Heart right ventricle (tissue), 16 donors: ENCODE measurements at regions not wholly inside any gene's neighbourhood (a gene's known extent, or its start where the extent isn't known, plus 50 kb on each side); places are given as distances from the start of the nearest gene placed in this dataset.

ENCODE experiments used
- ATAC-seq, 8 donors: fragments of 200-7000 bp; cut with Tn5 transposase; one replicate each; pipeline ENCODE4 v1.9.1; 2020; ENCODE audit warnings: mild to moderate bottlenecking in 8 of 8, moderate library complexity in 8 of 8, moderate number of reproducible peaks in 1 of 8
- DNase-seq, 2 donors: peaks; one replicate each; pipeline ENCODE4 v3.0.0-alpha.2; 2020
- H3K27ac ChIP-seq, 10 donors: fragments of 200-600 bp; sonication (generic) in 2 of 10; one replicate each; pipeline versions ENCODE4 v1.5.0 to v1.8.0; 2020 to 2022; ENCODE audit warnings: mild to moderate bottlenecking in 3 of 10
- H3K27me3 ChIP-seq, 7 donors: fragments of 200-600 bp; one replicate each; pipeline ENCODE4 v1.8.0; 2021 to 2022; ENCODE audit warnings: mild to moderate bottlenecking in 2 of 7
- H3K36me3 ChIP-seq, 9 donors: fragments of 200-600 bp; sonication (generic) in 1 of 9; one replicate each; pipeline versions ENCODE4 v1.5.0 to v1.8.0; 2020 to 2022; ENCODE audit warnings: mild to moderate bottlenecking in 2 of 9
- H3K4me1 ChIP-seq, 9 donors: fragments of 200-600 bp; sonication (generic) in 1 of 9; one replicate each; pipeline versions ENCODE4 v1.5.0 to v1.8.0; 2020 to 2022; ENCODE audit warnings: mild to moderate bottlenecking in 4 of 9
- H3K4me3 ChIP-seq, 10 donors: fragments of 200-600 bp; sonication (generic) in 2 of 10; one replicate each; pipeline versions ENCODE4 v1.5.0 to v1.8.0; 2020 to 2022; ENCODE audit warnings: mild to moderate bottlenecking in 7 of 10, moderate library complexity in 2 of 10
- H3K9me3 ChIP-seq, 11 donors: fragments of 200-600 bp in 10 of 11; sonication (generic) in 2 of 11; one replicate each; pipeline versions ENCODE4 v1.5.0 to v1.8.0; 2013 to 2022; ENCODE audit warnings: mild to moderate bottlenecking in 2 of 11, control low read depth in 1 of 11, moderate library complexity in 1 of 11
- CTCF ChIP-seq, 9 donors: fragments of 200-600 bp; sonication (generic) in 2 of 9; IDR thresholded peaks; one replicate each; pipeline versions ENCODE4 v1.5.0 to v1.8.0; 2021 to 2022; ENCODE audit warnings: antibody characterized with exemption in 9 of 9, mild to moderate bottlenecking in 5 of 9, moderate library complexity in 1 of 9
- WGBS, 2 donors: extraction: QIAGEN DNeasy Blood & Tissue Kit; methylation state at CpG; one replicate each; pipeline ENCODE4 v1.1.7; 2013; ENCODE audit warnings: inconsistent platforms in 1 of 2; 5-methylcytosine and 5-hydroxymethylcytosine counted together
- intact Hi-C, 10 donors: fragments of 100-400 bp; cut with DNase I; formaldehyde crosslinking; loops; one replicate each; pipeline versions ENCODE4 v1.11.1 to v1.14.2; 2022
- donor health status: Arrhythmogenic right ventricular cardiomyopathy.
- donor health status: ischemic (EF 13 %, LVEDD 7.1; RV severe dilation, severe dysfunction).
- donor health status: healthy with polysubstance abuse.
- donor health status: DM: no; HTN: yes; CAD: no.
- donor health status: DM: no; HTN: no; CAD: no.
- donor health status: ischemic (EF 25% LVEDD 6.9; RV normal size, moderate dysfunction).
- donor health status: ischemic (EF 25% LVEDD 5.7; RV mildly dilated, moderate dysfunction).
- donor health status: healthy.
- donor health status: DM: yes; HTN: yes; CAD: no.
- donor health status: Ischemic cardiomyopathy.
- donor health status: ischemic (EF 35%, LVEDD 5.7; RV mildly dilated, moderate dysfunction).
- donor health status: nonischemic (EF 11% LVEDD 7.7; RV severe dilation, severe dysfunction).
- donor health status: DM: yes; HTN: yes; CAD: no.
- donor health status: PGD.
- donor health status: ischemic (EF 29% LVEDD 5.4; RV normal size, mild dysfunction).
- donor health status: nonischemic (EF 23%, LVEDD 6.1; RV moderate dilation, normal function).

GRCh38 chr13:73492811-73493210 is 434.0 kb downstream of the KLF5 start:
- intact Hi-C loops: no loop called here
- no peak for TF ChIP-seq CTCF (IDR thresholded peaks at IDR 0.05)
- no peak for DNase-seq

GRCh38 chr13:73482556-73482955 is 423.8 kb downstream of the KLF5 start:
- no peak for TF ChIP-seq CTCF (IDR thresholded peaks at IDR 0.05)
- no peaks in the 10 kb centered on the region for H3K9me3 ChIP-seq
- WGBS, 2 donors: 59 to 63% methylated on average over 1 of the region's 1 CpG
- intact Hi-C loops: no loop called here
- no peak for DNase-seq
- no peaks in the 10 kb centered on the region for H3K27me3 ChIP-seq
- H3K4me3 ChIP-seq: no peak overlapping the region
- ATAC-seq: peak in 2 of 8 donors; percentile 33 to 59
- no peaks in the 10 kb centered on the region for H3K4me1 ChIP-seq
- H3K27ac ChIP-seq: no peak overlapping the region
- H3K36me3 ChIP-seq: no peaks in the 10 kb centered on the region

More at GRCh38 chr13:73492811-73493210, 434.0 kb downstream of the KLF5 start:
- Histone ChIP-seq H3K4me1 (no peaks in the 10 kb centered on the region), H3K27me3 (no peaks in the 10 kb centered on the region), H3K36me3 (no peaks in the 10 kb centered on the region), H3K9me3 (no peaks in the 10 kb centered on the region), H3K4me3 (no peak overlapping the region), H3K27ac (no peak overlapping the region)
- ATAC-seq: no peak
- WGBS, 2 donors: 62 to 64% methylated on average over 1 of the region's 1 CpG

GRCh38 chr13:73481886-73482445 is 423.2 kb downstream of the KLF5 start:
- DNase-seq (no peak), ATAC-seq (no peak)
- H3K4me3 ChIP-seq: no peak overlapping the region
- no peaks in the 10 kb centered on the region for H3K4me1 ChIP-seq
- H3K36me3 ChIP-seq: no peaks in the 10 kb centered on the region
- H3K27me3 ChIP-seq: no peaks in the 10 kb centered on the region
- no peak for TF ChIP-seq CTCF (IDR thresholded peaks at IDR 0.05)
- H3K27ac ChIP-seq: no peak overlapping the region
- WGBS, 2 donors: 84 to 89% methylated on average over 6 of the region's 6 CpGs
- intact Hi-C loops: no loop called here
- H3K9me3 ChIP-seq: no peaks in the 10 kb centered on the region

GRCh38 chr13:73480779-73481559 is 422.2 kb downstream of the KLF5 start:
- DNase-seq: no peak
- no peaks in the 10 kb centered on the region for H3K9me3 ChIP-seq
- no peaks in the 10 kb centered on the region for H3K4me1 ChIP-seq
- TF ChIP-seq CTCF (IDR thresholded peaks at IDR 0.05): no peak
- WGBS, 2 donors: 71 to 82% methylated on average over 2 of the region's 2 CpGs
- H3K4me3 ChIP-seq: no peak overlapping the region
- ATAC-seq: no peak
- H3K36me3 ChIP-seq: no peaks in the 10 kb centered on the region
- no peaks in the 10 kb centered on the region for H3K27me3 ChIP-seq
- H3K27ac ChIP-seq: no peak overlapping the region
- intact Hi-C loops: no loop called here
